ENCODE measurements at regions not wholly inside any gene's neighbourhood (a gene's known extent, or its start where the extent isn't known, plus 50 kb on each side); places are given as distances from the start of the nearest gene placed in this dataset.

DNA sequence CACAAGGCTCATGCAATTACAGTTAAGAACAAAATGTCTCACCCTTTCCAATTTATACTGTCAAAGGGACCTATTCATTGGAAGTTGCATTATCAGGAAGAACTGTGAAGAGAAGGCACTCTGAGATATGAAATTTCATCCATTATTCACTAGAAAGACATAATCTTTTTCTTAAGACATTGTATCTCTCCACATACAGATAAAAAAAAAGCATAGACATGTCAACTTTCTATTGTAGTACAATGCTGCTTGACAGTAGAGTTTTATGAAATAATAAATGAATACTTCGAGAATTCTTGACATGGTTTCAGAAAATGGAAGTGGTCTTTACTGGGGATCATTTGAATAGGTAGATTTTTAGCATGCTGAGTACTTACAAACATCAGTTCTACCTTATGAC lies 545.0 kb downstream of the TMA16 start:
- no peak for DNase-seq (ENCODE audit: low read depth in 1 of 2, low spot score in 1 of 2)
- H3K27ac ChIP-seq: no peak overlapping the region
- H3K4me1 ChIP-seq (ENCODE audit: low read depth): no peaks in the 10 kb centered on the region
- no peak overlapping the region for H3K4me3 ChIP-seq
- H3K9me3 ChIP-seq (ENCODE audit: low read depth): no peaks in the 10 kb centered on the region
- H3K27me3 ChIP-seq: no peaks in the 10 kb centered on the region
- H3K36me3 ChIP-seq: no peaks in the 10 kb centered on the region
- TF ChIP-seq, protein P1, sequence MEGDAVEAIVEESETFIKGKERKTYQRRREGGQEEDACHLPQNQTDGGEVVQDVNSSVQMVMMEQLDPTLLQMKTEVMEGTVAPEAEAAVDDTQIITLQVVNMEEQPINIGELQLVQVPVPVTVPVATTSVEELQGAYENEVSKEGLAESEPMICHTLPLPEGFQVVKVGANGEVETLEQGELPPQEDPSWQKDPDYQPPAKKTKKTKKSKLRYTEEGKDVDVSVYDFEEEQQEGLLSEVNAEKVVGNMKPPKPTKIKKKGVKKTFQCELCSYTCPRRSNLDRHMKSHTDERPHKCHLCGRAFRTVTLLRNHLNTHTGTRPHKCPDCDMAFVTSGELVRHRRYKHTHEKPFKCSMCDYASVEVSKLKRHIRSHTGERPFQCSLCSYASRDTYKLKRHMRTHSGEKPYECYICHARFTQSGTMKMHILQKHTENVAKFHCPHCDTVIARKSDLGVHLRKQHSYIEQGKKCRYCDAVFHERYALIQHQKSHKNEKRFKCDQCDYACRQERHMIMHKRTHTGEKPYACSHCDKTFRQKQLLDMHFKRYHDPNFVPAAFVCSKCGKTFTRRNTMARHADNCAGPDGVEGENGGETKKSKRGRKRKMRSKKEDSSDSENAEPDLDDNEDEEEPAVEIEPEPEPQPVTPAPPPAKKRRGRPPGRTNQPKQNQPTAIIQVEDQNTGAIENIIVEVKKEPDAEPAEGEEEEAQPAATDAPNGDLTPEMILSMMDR (IDR thresholded peaks at IDR 0.05; ENCODE audit: low read depth, low read length): no peak

DNA sequence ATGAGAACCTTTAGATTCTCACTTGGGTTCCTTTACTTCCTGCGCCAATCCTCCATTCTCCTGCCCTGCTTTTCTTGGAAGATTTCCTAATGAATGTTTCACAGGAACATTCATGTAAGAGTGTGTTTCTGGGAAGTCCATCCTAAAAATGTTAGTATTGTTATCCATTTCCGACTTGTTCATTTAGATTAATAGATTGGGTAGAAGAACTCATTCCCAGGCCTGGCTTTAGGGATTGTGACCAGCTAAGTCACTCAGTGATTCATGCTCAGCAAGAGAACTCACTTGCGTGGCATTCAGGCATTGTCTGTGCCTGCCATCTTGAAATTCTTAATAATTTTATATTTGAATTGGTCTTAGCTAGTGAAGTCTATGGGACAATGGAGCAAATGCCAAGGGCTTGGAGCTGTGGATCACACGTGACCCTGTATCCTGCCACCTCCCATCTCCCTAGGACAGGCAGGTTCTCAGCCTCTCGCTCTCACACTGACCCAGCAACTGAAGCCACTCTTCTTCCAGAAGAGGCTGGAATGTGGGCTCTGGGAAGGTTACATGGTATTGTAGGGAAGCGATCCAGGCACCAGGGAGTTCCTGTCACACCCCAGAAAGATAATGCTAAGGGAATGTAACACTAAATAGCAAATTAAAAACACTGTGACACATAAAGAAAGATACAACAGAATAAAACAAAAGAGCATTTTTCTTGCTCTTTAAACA lies 562.1 kb downstream of the TMA16 start:
- TF ChIP-seq, protein P1 (IDR thresholded peaks at IDR 0.05; ENCODE audit: low read depth, low read length): no peak
- H3K4me1 ChIP-seq (ENCODE audit: low read depth): no peaks in the 10 kb centered on the region
- no peak overlapping the region for H3K4me3 ChIP-seq
- H3K9me3 ChIP-seq (ENCODE audit: low read depth): no peaks in the 10 kb centered on the region
- no peak overlapping the region for H3K27ac ChIP-seq
- H3K36me3 ChIP-seq: no peaks in the 10 kb centered on the region
- no peak for DNase-seq (ENCODE audit: low read depth in 1 of 2, low spot score in 1 of 2)
- H3K27me3 ChIP-seq: no peaks in the 10 kb centered on the region

DNA sequence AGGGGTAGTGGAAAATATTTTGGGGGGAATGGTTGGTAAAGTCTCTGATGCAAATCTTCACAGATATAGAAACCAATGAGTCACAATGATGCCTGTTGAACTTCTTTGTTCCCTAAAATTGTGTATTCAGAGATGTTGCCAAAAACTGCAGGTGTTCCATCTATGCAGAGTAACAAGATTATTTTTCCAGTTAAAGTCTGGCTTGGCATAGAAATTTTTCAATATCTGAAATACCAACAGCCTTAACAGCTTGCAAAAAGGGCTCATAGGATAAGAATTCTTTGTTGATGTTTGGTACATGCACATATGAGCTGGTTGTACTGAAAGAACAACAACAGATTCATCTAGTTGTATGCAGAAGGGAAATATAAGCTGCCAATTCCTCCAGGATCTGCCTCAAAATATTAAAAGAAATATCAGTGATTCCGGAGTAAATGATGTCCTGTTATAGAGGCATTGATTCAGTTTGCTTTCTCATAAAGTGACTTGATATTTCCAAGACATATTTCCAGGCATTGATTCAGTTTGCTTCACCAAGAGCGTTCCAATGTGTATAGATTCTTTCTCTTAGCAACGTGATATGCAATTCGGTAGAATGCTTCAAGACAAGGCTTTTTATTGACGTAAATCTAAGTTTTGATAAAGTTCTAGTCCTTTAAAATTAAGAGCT lies 564.4 kb downstream of the TMA16 start:
- DNase-seq (ENCODE audit: low read depth in 1 of 2, low spot score in 1 of 2): no peak
- TF ChIP-seq, protein P1 (IDR thresholded peaks at IDR 0.05; ENCODE audit: low read depth, low read length): no peak
- Histone ChIP-seq H3K4me3 (no peak overlapping the region), H3K36me3 (no peaks in the 10 kb centered on the region), H3K27me3 (no peaks in the 10 kb centered on the region), H3K9me3 (ENCODE audit: low read depth) (no peaks in the 10 kb centered on the region), H3K27ac (no peak overlapping the region), H3K4me1 (ENCODE audit: low read depth) (no peaks in the 10 kb centered on the region)

DNA sequence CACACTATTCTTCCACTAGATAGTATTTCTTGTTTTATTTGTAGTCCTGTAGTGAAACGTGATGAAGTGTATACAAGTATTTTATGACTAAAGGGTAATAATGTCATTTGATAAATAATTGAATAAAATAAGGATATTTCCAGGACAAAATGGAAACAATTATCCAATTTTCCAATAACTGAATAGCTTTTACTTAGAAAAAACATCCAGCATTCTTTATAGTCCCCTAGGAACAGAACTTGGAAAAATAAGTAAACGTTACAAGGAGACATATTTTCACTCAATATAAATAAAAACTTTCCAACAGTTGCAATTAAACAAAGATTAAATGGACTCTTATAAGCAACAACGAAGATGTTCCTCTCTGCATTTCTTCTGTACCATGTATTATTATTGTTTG lies 566.0 kb downstream of the TMA16 start:
- Histone ChIP-seq H3K4me1 (ENCODE audit: low read depth) (no peaks in the 10 kb centered on the region), H3K27ac (no peak overlapping the region), H3K36me3 (no peaks in the 10 kb centered on the region), H3K9me3 (ENCODE audit: low read depth) (no peaks in the 10 kb centered on the region), H3K4me3 (no peak overlapping the region), H3K27me3 (no peaks in the 10 kb centered on the region)
- TF ChIP-seq, protein P1 (IDR thresholded peaks at IDR 0.05; ENCODE audit: low read depth, low read length): no peak
- no peak for DNase-seq (ENCODE audit: low read depth in 1 of 2, low spot score in 1 of 2)

DNA sequence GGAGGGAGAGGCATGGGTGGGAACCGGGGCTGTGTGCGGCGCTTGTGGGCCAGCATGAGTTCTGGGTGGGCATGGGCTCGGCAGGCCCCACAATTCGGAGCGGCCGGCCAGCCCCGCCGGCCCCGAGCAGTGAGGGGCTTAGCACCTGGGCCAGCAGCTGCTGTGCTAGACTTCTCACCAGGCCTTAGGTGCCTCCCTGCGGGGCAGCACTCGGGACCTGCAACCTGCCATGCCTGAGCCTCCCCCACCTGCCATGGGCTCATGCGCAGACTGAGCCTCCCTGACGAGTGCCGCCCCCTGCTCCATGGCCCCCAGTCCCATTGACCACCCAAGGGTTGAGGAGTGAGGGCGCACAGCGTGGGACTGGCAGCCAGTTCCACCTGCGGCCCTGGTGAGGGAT lies 573.9 kb downstream of the TMA16 start:
- TF ChIP-seq, protein P1 (IDR thresholded peaks at IDR 0.05; ENCODE audit: low read depth, low read length): no peak
- DNase-seq (ENCODE audit: low read depth in 1 of 2, low spot score in 1 of 2): no peak
- H3K27ac ChIP-seq: no peak overlapping the region
- no peaks in the 10 kb centered on the region for H3K36me3 ChIP-seq
- H3K4me3 ChIP-seq: no peak overlapping the region
- no peaks in the 10 kb centered on the region for H3K9me3 ChIP-seq (ENCODE audit: low read depth)
- no peaks in the 10 kb centered on the region for H3K27me3 ChIP-seq
- no peaks in the 10 kb centered on the region for H3K4me1 ChIP-seq (ENCODE audit: low read depth)
